Pons (tissue), 1 donor: ENCODE measurements at regions not wholly inside any gene's neighbourhood (a gene's known extent, or its start where the extent isn't known, plus 50 kb on each side); places are given as distances from the start of the nearest gene placed in this dataset.
"Not testable (repeated sequence)": the region's sequence is repeated elsewhere in the genome, so short reads cannot be mapped to it uniquely, and the experiment has no call there.

Experiments
- DNase-seq: peaks from one replicate; pipeline ENCODE4 v3.0.0-alpha.2; 2016; ENCODE audit warnings: low spot score

DNA sequence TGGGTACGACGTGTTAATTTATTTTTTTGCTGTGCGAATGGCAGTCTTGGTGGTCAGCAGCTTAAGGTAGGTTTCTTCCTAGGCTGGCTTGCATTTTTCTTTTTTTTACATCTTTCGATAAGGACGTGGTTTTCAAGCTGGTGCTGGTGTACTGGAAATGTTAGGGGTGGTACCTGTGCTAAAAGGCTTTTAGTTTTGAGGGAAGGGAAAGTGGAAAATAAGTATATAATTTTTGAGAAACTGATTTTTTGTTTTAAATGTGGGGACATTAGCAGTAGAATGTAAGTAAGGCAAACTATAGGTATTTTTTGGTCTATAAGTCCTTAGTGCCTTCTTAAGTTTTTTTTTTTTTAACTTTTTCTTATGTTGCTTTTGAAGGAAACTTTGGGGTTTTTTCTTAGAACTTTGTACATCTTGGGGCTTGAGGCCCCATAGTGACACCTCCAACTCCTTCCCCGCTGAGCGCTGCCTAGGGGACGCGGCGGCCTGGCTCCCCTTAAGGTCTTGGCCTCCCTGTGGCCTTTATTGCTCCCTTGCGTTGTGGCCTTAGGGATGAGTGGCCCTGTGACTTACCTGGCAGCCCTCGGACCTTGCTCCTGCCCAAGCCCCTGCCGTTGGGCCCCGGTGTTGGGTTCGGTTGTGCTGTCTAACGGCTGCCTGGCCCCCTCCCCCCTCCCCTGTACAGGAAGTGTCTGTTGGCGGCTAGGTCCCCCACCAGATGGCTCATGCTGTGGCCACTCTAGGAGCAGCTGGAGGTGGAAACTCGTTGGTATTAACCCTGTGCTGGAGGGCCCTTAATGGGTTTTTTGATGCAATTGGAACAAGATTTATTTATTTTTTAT lies 88.0 kb upstream of the RPRML start:
- DNase-seq, result peak; percentile 80

- DNase-seq, result no peak
Measured at GRCh38 chr17:47066095-47066494, 87.0 kb upstream of the RPRML start.

GRCh38 chr17:47064684-47065083 lies 85.6 kb upstream of the RPRML start:
- DNase-seq, result no peak

DNA sequence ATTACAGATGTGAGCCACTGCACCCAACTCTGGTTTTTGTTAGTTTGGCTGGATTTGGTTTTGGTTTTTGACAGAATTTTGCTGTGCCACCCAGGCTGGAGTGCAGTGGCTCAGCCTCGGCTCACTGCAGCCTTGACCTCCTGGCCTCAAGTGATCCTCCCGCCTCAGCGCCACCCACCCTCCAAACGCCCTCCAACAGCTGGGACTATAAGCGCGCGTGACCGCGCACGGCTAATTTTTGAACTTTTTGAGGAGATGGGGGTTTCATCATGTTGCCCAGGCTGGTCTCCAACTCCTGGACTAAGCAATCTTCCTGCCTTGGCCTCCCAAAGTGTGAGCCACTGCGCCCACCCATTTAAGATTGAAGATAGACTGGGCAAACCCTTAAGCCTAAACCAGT lies 84.4 kb upstream of the RPRML start:
- DNase-seq, result no peak

DNA sequence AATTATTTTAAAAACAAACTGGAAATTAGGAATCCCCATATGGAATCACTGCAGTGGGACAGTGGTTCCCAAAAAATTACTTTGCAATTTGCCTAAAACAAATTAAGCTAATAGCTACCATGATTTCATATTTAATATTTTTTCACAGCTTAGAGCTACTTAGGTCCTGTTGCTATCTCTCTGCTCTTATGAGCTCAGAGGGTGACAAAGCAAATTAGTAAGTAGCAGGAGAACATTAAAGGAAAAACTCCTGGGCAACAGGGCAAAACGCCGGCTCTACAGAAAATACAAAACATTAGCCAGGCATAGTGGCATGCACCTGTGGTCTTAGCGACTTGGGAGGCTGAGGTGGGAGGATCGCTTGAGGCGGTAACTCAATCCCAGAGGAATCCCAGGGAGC lies 83.8 kb upstream of the RPRML start:
- DNase-seq, result not testable (repeated sequence)

DNA sequence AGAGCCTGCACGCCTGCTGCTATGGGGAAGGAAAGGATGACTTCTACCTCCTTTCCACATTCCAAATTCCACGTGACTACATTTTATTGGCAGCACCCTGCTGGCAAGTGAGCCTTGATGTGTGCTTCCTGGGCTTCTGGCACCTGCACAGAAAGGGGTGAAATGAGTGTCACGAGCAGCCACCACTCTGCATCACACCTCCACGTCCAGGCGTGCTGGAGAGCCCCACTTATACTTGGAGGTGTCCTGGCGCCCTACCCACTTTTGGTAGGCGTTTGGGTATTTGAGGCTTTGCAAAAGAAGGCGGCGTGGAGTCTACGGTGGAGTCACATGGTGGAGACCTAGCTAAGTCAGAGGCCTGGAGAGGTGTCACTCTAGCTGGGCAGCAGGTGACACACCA lies 81.0 kb upstream of the RPRML start:
- not testable (repeated sequence) for DNase-seq

- no peak for DNase-seq
Measured at GRCh38 chr17:47057830-47058229, 78.8 kb upstream of the RPRML start.

GRCh38 chr17:47057279-47057678 lies 78.2 kb upstream of the RPRML start:
- not testable (repeated sequence) for DNase-seq

GRCh38 chr17:47056687-47057086 lies 77.6 kb upstream of the RPRML start:
- not testable (repeated sequence) for DNase-seq
